Transverse colon (tissue), 3 donors: ENCODE measurements at regions not wholly inside any gene's neighbourhood (a gene's known extent, or its start where the extent isn't known, plus 50 kb on each side); places are given as distances from the start of the nearest gene placed in this dataset.

Experiments used
- CTCF ChIP-seq, 5 experiments: fragments of 200-600 bp in 3 of 5; fragments of 450-650 bp in 2 of 5; sonication (generic) in 3 of 5; IDR thresholded peaks; 1 replicate in 2 of 5; 2 replicates in 3 of 5; pipeline ENCODE4 v1.5.1; 2016 to 2017; ENCODE audit warnings: antibody characterized with exemption in 5 of 5, inconsistent platforms in 3 of 5, mild to moderate bottlenecking in 2 of 5, moderate library complexity in 1 of 5
- EP300 ChIP-seq: sonication (generic); formaldehyde crosslinking; IDR thresholded peaks from one replicate; pipeline ENCODE4 v1.6.1; 2017; ENCODE audit warnings: antibody characterized with exemption, low read depth
- POLR2A ChIP-seq: fragments of 450-650 bp; IDR thresholded peaks from one replicate; pipeline ENCODE4 v1.6.1; 2016; ENCODE audit warnings: antibody characterized with exemption, mild to moderate bottlenecking, moderate library complexity

- TF ChIP-seq POLR2A, result no peak
- no peak for TF ChIP-seq CTCF (IDR thresholded peaks at IDR 0.05)
- TF ChIP-seq EP300, result no peak
These were observed 534.4 kb downstream of the ETV1 start for GRCh38 chr7:13454916-13455592.
